ENCODE measurements at regions not wholly inside any gene's neighbourhood (a gene's known extent, or its start where the extent isn't known, plus 50 kb on each side); places are given as distances from the start of the nearest gene placed in this dataset.
"Not testable (repeated sequence)": the region's sequence is repeated elsewhere in the genome, so short reads cannot be mapped to it uniquely, and the experiment has no call there.

GRCh38 chr2:224114428-224114827 is 75.3 kb upstream of the SERPINE2 start:
- FAIRE-seq, result no peak
- DNase-seq (ENCODE audit: low spot score), result no peak

GRCh38 chr2:224113930-224114329 is 74.8 kb upstream of the SERPINE2 start:
- not testable (repeated sequence) for DNase-seq (ENCODE audit: low spot score); FAIRE-seq

- FAIRE-seq (no peak), DNase-seq (ENCODE audit: low spot score) (peak; percentile 29)
Observed at GRCh38 chr2:224111576-224111975, 72.5 kb upstream of the SERPINE2 start.

GRCh38 chr2:224110811-224111210 is 71.7 kb upstream of the SERPINE2 start:
- no peak for FAIRE-seq
- DNase-seq (ENCODE audit: low spot score), result no peak

GRCh38 chr2:224109751-224110150 is 70.7 kb upstream of the SERPINE2 start:
- no peak for FAIRE-seq
- DNase-seq (ENCODE audit: low spot score), result no peak

GRCh38 chr2:224106794-224107193 is 67.7 kb upstream of the SERPINE2 start:
- DNase-seq (ENCODE audit: low spot score) (no peak), FAIRE-seq (no peak)

- DNase-seq (ENCODE audit: low spot score) (no peak), FAIRE-seq (no peak)
Observed at GRCh38 chr2:224104668-224105386, 65.7 kb upstream of the SERPINE2 start.

- FAIRE-seq, result no peak
- DNase-seq (ENCODE audit: low spot score), result no peak
Observed at GRCh38 chr2:224103651-224104050, 64.6 kb upstream of the SERPINE2 start.

GRCh38 chr2:224102991-224103390 is 63.9 kb upstream of the SERPINE2 start:
- DNase-seq (ENCODE audit: low spot score) (no peak), FAIRE-seq (no peak)

- DNase-seq (ENCODE audit: low spot score) (no peak), FAIRE-seq (no peak)
Observed at GRCh38 chr2:224101820-224102630, 62.9 kb upstream of the SERPINE2 start.

- FAIRE-seq, result no peak
- DNase-seq (ENCODE audit: low spot score), result no peak
Observed at GRCh38 chr2:224099861-224100643, 61.0 kb upstream of the SERPINE2 start.

- DNase-seq (ENCODE audit: low spot score) (no peak), FAIRE-seq (no peak)
Observed at GRCh38 chr2:224098481-224099230, 59.6 kb upstream of the SERPINE2 start.

- DNase-seq (ENCODE audit: low spot score) (no peak), FAIRE-seq (no peak)
Observed at GRCh38 chr2:224094413-224094812, 55.3 kb upstream of the SERPINE2 start.

GRCh38 chr2:224091671-224092070 is 52.6 kb upstream of the SERPINE2 start:
- not testable (repeated sequence) for FAIRE-seq; DNase-seq (ENCODE audit: low spot score)

GRCh38 chr2:224089606-224090005 is 50.5 kb upstream of the SERPINE2 start:
- not testable (repeated sequence) for FAIRE-seq; DNase-seq (ENCODE audit: low spot score)
